GM13976 (cell line): ENCODE measurements at regions not wholly inside any gene's neighbourhood (a gene's known extent, or its start where the extent isn't known, plus 50 kb on each side); places are given as distances from the start of the nearest gene placed in this dataset.

Source experiments
- DNase-seq: peaks from one replicate; pipeline ENCODE4 v3.0.0; 2012; ENCODE audit warnings: low spot score
- CTCF ChIP-seq: IDR thresholded peaks from 2 replicates; pipeline ENCODE4 v1.5.1; 2012; ENCODE audit warnings: borderline replicate concordance, mild to moderate bottlenecking; ENCODE audit not compliant: insufficient read depth; ENCODE audit errors: extremely low read depth, missing control alignments, control extremely low read depth
- in situ Hi-C: fragments of 300-500 bp; cut with MboI; formaldehyde crosslinking; loops from one replicate; pipeline ENCODE4 v1.12.0; 2022; ENCODE audit warnings: low sequenced_read_pairs, mixed read lengths, inconsistent platforms; ENCODE audit not compliant: unreplicated experiment

DNA sequence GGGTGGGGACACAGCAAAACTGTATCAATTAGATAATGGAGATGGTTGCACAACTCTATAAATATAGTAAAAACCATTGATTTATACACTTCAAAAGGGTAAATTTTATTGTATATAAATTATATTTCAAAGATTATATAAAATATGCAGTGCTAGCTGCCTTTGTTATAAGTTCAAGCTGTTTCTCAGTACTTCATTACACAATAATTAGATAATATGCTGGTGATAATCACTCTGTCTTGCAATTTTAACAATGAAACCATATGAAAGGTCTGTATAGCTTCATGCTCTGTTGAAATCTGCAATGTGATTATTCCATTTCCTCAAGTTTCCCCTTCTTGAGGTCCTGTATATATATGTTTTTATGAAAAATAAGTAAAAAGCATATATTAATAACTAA, 73.4 kb upstream of the PLS3 start:
- TF ChIP-seq CTCF, result no peak
- in situ Hi-C loops, result no loop called here
- DNase-seq, result no peak

GRCh38 chrX:115490814-115491213, 70.2 kb upstream of the PLS3 start:
- no peak for TF ChIP-seq CTCF
- in situ Hi-C loops, result no loop called here
- no peak for DNase-seq

DNA sequence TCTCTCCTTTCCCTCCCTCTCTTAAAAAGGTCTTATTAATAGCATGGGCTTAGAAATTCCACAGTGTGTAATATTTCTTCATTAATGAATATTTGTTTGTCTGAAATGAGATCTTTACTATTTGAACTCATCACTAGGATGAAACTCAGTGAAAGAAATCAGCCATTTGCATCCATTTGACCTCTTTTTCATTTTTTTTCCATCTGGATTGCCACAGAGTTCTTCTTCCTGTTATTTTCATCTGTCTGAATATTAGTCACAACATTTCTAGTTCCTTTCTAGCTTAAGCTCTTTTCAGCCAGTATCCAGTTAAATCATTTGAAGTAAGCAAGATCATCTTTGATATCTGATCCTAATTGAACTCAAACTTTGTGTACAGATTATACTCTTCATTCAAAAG, 69.2 kb upstream of the PLS3 start:
- in situ Hi-C loops, result no loop called here
- TF ChIP-seq CTCF, result no peak
- DNase-seq, result no peak

- TF ChIP-seq CTCF, result no peak
- DNase-seq, result no peak
- in situ Hi-C loops, result no loop called here
Measured at GRCh38 chrX:115493015-115493414, 68.0 kb upstream of the PLS3 start.

GRCh38 chrX:115494161-115494560, 66.8 kb upstream of the PLS3 start:
- no peak for TF ChIP-seq CTCF
- DNase-seq, result no peak
- in situ Hi-C loops, result no loop called here

GRCh38 chrX:115499112-115499805, 61.7 kb upstream of the PLS3 start:
- in situ Hi-C loops, result no loop called here
- no peak for TF ChIP-seq CTCF

More at GRCh38 chrX:115499112-115499805, 61.7 kb upstream of the PLS3 start:
- DNase-seq, result peak; percentile 12
